ENCODE measurements at regions not wholly inside any gene's neighbourhood (a gene's known extent, or its start where the extent isn't known, plus 50 kb on each side); places are given as distances from the start of the nearest gene placed in this dataset.

DNA sequence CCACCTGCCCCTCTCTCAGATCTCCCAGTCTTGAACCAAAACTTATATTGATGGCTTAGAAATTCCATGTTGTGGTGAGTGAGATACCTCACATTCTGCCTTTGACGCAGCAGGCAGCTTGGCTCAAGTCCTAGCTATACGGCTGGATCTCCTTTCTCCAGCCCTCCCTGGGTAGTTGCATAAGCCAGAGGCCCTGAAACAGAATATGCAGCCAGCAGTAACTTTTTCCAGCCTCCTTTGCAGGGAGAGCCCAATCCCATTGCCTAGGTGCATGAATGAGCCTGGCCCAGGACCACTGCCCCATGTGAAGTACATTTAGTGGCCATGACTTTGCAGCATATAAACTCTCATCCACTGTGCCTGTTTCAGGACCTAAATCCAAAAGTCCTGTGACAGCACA is 202.2 kb upstream of the CDYL start:
- intact Hi-C loops (cut with DNase I), result no loop called here
- Histone ChIP-seq H3K4me1 (peaks cover 0 to 13% (median 12%) of the 10 kb centered on the region in 4 donors), H3K27ac (no peak overlapping the region), H3K4me3 (no peak overlapping the region), H3K27me3 (no peaks in the 10 kb centered on the region), H3K9me3 (peaks cover 0 to 3% (median 0%) of the 10 kb centered on the region in 4 donors), H3K36me3 (no peaks in the 10 kb centered on the region)
- DNase-seq, result no peak
- no peak for TF ChIP-seq POLR2A (IDR thresholded peaks at IDR 0.05)
- TF ChIP-seq, protein P1, sequence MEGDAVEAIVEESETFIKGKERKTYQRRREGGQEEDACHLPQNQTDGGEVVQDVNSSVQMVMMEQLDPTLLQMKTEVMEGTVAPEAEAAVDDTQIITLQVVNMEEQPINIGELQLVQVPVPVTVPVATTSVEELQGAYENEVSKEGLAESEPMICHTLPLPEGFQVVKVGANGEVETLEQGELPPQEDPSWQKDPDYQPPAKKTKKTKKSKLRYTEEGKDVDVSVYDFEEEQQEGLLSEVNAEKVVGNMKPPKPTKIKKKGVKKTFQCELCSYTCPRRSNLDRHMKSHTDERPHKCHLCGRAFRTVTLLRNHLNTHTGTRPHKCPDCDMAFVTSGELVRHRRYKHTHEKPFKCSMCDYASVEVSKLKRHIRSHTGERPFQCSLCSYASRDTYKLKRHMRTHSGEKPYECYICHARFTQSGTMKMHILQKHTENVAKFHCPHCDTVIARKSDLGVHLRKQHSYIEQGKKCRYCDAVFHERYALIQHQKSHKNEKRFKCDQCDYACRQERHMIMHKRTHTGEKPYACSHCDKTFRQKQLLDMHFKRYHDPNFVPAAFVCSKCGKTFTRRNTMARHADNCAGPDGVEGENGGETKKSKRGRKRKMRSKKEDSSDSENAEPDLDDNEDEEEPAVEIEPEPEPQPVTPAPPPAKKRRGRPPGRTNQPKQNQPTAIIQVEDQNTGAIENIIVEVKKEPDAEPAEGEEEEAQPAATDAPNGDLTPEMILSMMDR (IDR thresholded peaks at IDR 0.05), result no peak
- TF ChIP-seq EP300 (IDR thresholded peaks at IDR 0.05), result no peak
- no peak for TF ChIP-seq POLR2AphosphoS5 (IDR thresholded peaks at IDR 0.05)
- WGBS, 2 donors, result 84 to 87% methylated on average over 2 of the region's 2 CpGs

DNA sequence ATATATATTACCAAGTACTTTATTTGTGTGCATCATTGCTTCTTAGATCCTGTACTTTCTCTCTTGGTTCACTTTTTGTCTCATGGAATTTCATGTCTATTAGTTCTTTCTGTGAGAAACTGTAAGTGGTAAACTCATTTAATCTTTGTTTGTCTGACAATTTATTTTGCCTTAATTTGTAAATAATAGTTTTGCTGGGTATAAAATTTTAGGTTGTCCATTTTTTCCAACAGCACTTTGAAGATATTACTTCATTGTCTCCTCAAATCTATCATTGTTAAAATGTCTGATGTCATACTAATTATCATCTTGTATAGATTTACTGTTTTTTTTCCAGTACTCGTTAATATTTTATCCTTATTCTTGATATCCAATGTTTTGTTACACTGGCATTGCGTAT is 205.2 kb upstream of the CDYL start:
- Histone ChIP-seq H3K4me3 (no peak overlapping the region), H3K27me3 (no peaks in the 10 kb centered on the region), H3K9me3 (peaks cover 0 to 3% (median 0%) of the 10 kb centered on the region in 4 donors), H3K4me1 (no peaks in the 10 kb centered on the region), H3K27ac (no peak overlapping the region), H3K36me3 (no peaks in the 10 kb centered on the region)
- DNase-seq, result no peak
- WGBS, 2 donors, result 95 to 97% methylated on average over 2 of the region's 2 CpGs
- TF ChIP-seq, protein P1 (IDR thresholded peaks at IDR 0.05), result no peak
- TF ChIP-seq POLR2A (IDR thresholded peaks at IDR 0.05), result no peak
- no peak for TF ChIP-seq EP300 (IDR thresholded peaks at IDR 0.05)
- TF ChIP-seq POLR2AphosphoS5 (IDR thresholded peaks at IDR 0.05), result no peak
- intact Hi-C loops (cut with DNase I), result no loop called here

DNA sequence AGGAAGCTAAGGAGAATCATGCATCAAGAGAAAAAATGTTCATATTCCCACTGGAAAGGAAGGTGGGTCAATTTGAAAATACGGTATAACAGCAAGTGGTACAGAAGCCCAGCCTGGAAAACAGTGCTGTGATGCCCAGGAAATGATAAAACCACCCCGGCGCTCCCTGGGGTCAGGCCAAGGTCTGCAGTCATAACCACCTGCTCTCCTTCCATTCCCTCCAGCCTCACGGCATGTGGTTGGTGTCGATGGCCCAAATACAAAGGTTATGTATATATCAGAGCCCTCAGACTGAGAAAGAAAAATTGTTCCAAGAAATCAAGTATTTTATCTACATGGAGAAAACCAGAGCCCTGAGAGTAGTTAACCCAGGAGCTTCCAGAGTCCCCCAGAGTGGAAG is 208.1 kb upstream of the CDYL start:
- intact Hi-C loops (cut with DNase I), result no loop called here
- H3K4me1 ChIP-seq, result peaks cover 0 to 11% (median 4%) of the 10 kb centered on the region in 4 donors
- H3K36me3 ChIP-seq, result no peaks in the 10 kb centered on the region
- H3K4me3 ChIP-seq, result no peak overlapping the region
- peaks cover 0 to 3% (median 0%) of the 10 kb centered on the region in 4 donors for H3K9me3 ChIP-seq
- H3K27me3 ChIP-seq, result no peaks in the 10 kb centered on the region
- H3K27ac ChIP-seq, result no peak overlapping the region
- WGBS, 2 donors, result 89% methylated on average over 5 of the region's 5 CpGs
- no peak for DNase-seq
- TF ChIP-seq POLR2AphosphoS5 (IDR thresholded peaks at IDR 0.05) (no peak), EP300 (IDR thresholded peaks at IDR 0.05) (no peak), POLR2A (IDR thresholded peaks at IDR 0.05) (no peak)
- TF ChIP-seq, protein P1 (IDR thresholded peaks at IDR 0.05), result no peak

DNA sequence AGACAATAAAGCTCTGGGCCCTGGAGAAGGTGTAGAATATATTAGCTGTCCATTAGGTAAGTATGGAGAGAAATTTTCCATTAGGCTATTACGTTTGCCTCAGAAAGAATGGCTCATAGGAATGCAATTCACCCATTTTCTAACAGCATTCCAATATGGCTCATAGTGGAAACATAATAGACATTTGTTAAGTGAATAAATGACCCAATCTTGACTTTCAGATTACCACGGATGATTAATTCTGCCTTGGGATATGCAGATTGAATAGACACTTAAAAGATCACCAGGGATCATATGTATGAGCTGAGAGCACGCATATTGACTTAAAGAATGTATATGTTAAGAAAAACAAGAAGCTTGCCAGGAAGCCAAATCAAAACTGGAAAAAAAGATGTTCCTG is 209.1 kb upstream of the CDYL start:
- WGBS, 2 donors, result 78 to 83% methylated on average over 3 of the region's 3 CpGs
- H3K36me3 ChIP-seq, result no peaks in the 10 kb centered on the region
- peaks cover 0 to 3% (median 0%) of the 10 kb centered on the region in 4 donors for H3K9me3 ChIP-seq
- H3K27ac ChIP-seq, result no peak overlapping the region
- H3K4me3 ChIP-seq, result no peak overlapping the region
- TF ChIP-seq, protein P1 (IDR thresholded peaks at IDR 0.05), result no peak
- TF ChIP-seq POLR2AphosphoS5 (IDR thresholded peaks at IDR 0.05) (no peak), POLR2A (IDR thresholded peaks at IDR 0.05) (no peak), EP300 (IDR thresholded peaks at IDR 0.05) (no peak)
- intact Hi-C loops (cut with DNase I), result no loop called here
- no peak for DNase-seq
- H3K4me1 ChIP-seq, result peaks cover 0 to 11% (median 4%) of the 10 kb centered on the region in 4 donors
- H3K27me3 ChIP-seq, result no peaks in the 10 kb centered on the region

Data from sigmoid colon (tissue), 6 donors.